ENCODE measurements at regions not wholly inside any gene's neighbourhood (a gene's known extent, or its start where the extent isn't known, plus 50 kb on each side); places are given as distances from the start of the nearest gene placed in this dataset.

DNA sequence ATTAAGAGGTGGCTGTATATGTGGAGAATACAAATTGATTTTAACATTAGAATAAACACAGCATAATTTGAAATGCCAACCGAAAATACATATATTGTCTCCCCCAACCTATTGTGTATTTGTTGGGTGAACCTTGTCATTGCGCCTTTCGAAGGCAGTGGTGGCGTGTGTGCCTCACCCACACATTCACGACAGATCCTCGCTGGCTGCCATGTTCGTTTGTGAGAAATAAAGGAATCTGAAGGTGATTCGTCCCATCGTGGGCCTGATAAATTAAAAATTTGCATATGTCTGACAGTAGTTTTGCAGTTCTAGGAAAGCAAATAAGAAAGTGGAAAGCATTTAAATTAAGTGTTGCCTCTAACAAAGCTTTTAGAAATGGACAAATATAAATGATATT lies 222.8 kb upstream of the TOPAZ1 start:
- TF ChIP-seq EZH2 (IDR thresholded peaks at IDR 0.05; ENCODE audit: borderline replicate concordance, insufficient read depth, low read length, poor library complexity, severe bottlenecking) (no peak), MXI1 (conservative IDR thresholded peaks at IDR 0.05; ENCODE audit: poor library complexity, severe bottlenecking) (no peak), POLR2AphosphoS5 (IDR thresholded peaks at IDR 0.05) (no peak), RAD21 (conservative IDR thresholded peaks at IDR 0.05) (no peak), EP300 (conservative IDR thresholded peaks at IDR 0.05; ENCODE audit: poor library complexity, severe bottlenecking) (no peak)
- TF ChIP-seq, protein P1, sequence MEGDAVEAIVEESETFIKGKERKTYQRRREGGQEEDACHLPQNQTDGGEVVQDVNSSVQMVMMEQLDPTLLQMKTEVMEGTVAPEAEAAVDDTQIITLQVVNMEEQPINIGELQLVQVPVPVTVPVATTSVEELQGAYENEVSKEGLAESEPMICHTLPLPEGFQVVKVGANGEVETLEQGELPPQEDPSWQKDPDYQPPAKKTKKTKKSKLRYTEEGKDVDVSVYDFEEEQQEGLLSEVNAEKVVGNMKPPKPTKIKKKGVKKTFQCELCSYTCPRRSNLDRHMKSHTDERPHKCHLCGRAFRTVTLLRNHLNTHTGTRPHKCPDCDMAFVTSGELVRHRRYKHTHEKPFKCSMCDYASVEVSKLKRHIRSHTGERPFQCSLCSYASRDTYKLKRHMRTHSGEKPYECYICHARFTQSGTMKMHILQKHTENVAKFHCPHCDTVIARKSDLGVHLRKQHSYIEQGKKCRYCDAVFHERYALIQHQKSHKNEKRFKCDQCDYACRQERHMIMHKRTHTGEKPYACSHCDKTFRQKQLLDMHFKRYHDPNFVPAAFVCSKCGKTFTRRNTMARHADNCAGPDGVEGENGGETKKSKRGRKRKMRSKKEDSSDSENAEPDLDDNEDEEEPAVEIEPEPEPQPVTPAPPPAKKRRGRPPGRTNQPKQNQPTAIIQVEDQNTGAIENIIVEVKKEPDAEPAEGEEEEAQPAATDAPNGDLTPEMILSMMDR (IDR thresholded peaks at IDR 0.05; ENCODE audit: poor library complexity, severe bottlenecking) = no peak

Data from neural cell (in vitro differentiated cells).